AG09309 (cell line): ENCODE measurements at regions not wholly inside any gene's neighbourhood (a gene's known extent, or its start where the extent isn't known, plus 50 kb on each side); places are given as distances from the start of the nearest gene placed in this dataset.

Experiments
- DNase-seq: peaks from one replicate; pipeline ENCODE4 v3.0.0-alpha.2; 2010; ENCODE audit warnings: low read depth
- H3K4me3 ChIP-seq: 2 replicates; pipeline ENCODE4 v1.5.1; 2011; ENCODE audit warnings: mild to moderate bottlenecking, low read depth, low read length, moderate library complexity; ENCODE audit not compliant: control insufficient read depth
- TF ChIP-seq, protein P1 (sequence below): IDR thresholded peaks from 2 replicates; pipeline ENCODE4 v1.5.1; 2011; ENCODE audit warnings: mild to moderate bottlenecking, low read depth, low read length, inconsistent platforms; ENCODE audit not compliant: insufficient read depth, control insufficient read depth; ENCODE audit errors: missing control alignments

GRCh38 chr5:97778451-97778850, 595.4 kb upstream of the RIOK2 start:
- no peak overlapping the region for H3K4me3 ChIP-seq
- TF ChIP-seq, protein P1, sequence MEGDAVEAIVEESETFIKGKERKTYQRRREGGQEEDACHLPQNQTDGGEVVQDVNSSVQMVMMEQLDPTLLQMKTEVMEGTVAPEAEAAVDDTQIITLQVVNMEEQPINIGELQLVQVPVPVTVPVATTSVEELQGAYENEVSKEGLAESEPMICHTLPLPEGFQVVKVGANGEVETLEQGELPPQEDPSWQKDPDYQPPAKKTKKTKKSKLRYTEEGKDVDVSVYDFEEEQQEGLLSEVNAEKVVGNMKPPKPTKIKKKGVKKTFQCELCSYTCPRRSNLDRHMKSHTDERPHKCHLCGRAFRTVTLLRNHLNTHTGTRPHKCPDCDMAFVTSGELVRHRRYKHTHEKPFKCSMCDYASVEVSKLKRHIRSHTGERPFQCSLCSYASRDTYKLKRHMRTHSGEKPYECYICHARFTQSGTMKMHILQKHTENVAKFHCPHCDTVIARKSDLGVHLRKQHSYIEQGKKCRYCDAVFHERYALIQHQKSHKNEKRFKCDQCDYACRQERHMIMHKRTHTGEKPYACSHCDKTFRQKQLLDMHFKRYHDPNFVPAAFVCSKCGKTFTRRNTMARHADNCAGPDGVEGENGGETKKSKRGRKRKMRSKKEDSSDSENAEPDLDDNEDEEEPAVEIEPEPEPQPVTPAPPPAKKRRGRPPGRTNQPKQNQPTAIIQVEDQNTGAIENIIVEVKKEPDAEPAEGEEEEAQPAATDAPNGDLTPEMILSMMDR, result no peak
- no peak for DNase-seq

- H3K4me3 ChIP-seq, result no peak overlapping the region
- TF ChIP-seq, protein P1, result no peak
- no peak for DNase-seq
Observed at GRCh38 chr5:97788369-97788768, 605.3 kb upstream of the RIOK2 start.

DNA sequence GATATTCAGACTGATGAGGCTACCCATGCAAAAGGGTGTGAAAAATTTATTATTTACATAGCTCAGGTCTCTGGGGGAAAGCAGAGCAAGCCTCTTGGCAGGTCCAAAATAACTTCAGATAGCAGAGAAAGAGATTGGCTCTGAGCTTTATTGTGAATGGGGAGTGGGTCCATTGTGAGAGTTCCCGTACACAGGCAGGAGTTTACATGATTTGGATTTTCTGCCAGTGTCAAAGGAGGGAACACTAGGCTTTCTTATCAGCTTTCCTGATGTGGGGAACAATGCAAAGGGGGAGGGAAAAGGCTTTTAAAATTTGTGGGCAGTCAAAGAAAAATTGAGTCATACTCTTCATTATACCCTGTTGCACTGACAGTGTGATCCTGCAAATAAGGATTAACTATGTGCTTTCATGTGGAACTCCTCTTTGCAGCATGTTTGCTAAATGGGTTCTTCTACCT, 615.0 kb upstream of the RIOK2 start:
- H3K4me3 ChIP-seq, result no peak overlapping the region
- TF ChIP-seq, protein P1, result no peak
- DNase-seq, result no peak

DNA sequence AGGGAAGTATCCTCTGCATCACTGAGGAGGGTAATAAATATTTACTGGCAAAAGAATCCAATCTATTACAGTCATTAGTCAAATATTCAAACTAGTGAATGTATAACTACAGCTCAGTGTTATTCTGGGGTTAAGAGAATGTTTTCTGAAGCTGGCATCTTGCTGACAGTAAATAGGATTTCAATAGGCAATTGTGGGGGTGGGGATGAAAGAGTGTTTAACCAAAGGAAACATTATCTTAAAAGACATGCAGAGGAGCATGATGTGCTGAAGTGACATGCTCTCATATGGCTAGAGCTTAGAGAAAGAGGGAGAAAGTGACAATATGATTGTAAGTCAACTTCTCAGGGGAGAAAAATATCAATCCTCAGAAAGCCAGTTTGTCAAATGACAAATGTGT, 618.4 kb upstream of the RIOK2 start:
- TF ChIP-seq, protein P1, result no peak
- DNase-seq, result no peak
- no peak overlapping the region for H3K4me3 ChIP-seq

DNA sequence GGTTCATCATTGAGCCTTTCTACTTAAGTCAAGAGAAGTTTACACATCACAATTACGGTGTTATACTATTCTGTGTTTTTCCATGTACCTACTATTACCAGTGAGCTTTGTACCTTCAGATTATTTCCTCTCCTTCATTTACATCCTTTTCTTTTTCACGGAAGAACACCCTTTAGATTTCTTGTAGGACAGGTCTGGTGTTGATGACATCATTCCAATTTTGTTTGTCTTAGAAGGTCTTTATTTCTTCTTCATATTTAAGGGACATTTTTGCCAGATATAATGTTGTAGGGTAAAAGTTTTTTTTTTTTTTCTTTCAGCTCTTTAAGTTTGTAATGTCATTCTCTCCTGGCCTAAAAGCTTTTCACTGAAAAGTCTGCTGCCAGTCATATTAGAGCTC, 637.1 kb upstream of the RIOK2 start:
- TF ChIP-seq, protein P1, result no peak
- no peak for DNase-seq
- no peak overlapping the region for H3K4me3 ChIP-seq

GRCh38 chr5:97832645-97833296, 649.7 kb upstream of the RIOK2 start:
- H3K4me3 ChIP-seq, result no peak overlapping the region
- TF ChIP-seq, protein P1, result no peak
- no peak for DNase-seq

- TF ChIP-seq, protein P1, result no peak
- H3K4me3 ChIP-seq, result no peak overlapping the region
Observed at GRCh38 chr5:97834561-97834960, 651.5 kb upstream of the RIOK2 start.

More at GRCh38 chr5:97834561-97834960, 651.5 kb upstream of the RIOK2 start:
- DNase-seq, result no peak
